CD4-positive, alpha-beta T cell treated with Interleukin-17A for 1 hour (primary cell): ENCODE measurements at regions not wholly inside any gene's neighbourhood (a gene's known extent, or its start where the extent isn't known, plus 50 kb on each side); places are given as distances from the start of the nearest gene placed in this dataset.
"Not testable (repeated sequence)": the region's sequence is repeated elsewhere in the genome, so short reads cannot be mapped to it uniquely, and the experiment has no call there.

Source experiments
- DNase-seq: peaks from one replicate; pipeline ENCODE4 v3.0.0-alpha.2; 2020

GRCh38 chr2:174697255-174697654, 67.0 kb downstream of the CHRNA1 start:
- DNase-seq, result peak; percentile 72

- DNase-seq, result no peak
Measured at GRCh38 chr2:174694920-174695319, 69.4 kb downstream of the CHRNA1 start.

GRCh38 chr2:174694196-174694878, 69.9 kb downstream of the CHRNA1 start:
- no peak for DNase-seq

GRCh38 chr2:174693344-174693743, 70.9 kb downstream of the CHRNA1 start:
- DNase-seq, result no peak

- DNase-seq, result no peak
Measured at GRCh38 chr2:174692256-174692919, 71.9 kb downstream of the CHRNA1 start.

GRCh38 chr2:174691201-174691779, 73.0 kb downstream of the CHRNA1 start:
- no peak for DNase-seq

GRCh38 chr2:174690026-174690425, 74.2 kb downstream of the CHRNA1 start:
- DNase-seq, result no peak

GRCh38 chr2:174688079-174688478, 76.2 kb downstream of the CHRNA1 start:
- peak; percentile 67 for DNase-seq

- DNase-seq, result no peak
Measured at GRCh38 chr2:174686430-174686829, 77.8 kb downstream of the CHRNA1 start.

- DNase-seq, result peak; percentile 41
Measured at GRCh38 chr2:174683392-174683759, 80.9 kb downstream of the CHRNA1 start.

- DNase-seq, result peak; percentile 68
Measured at GRCh38 chr2:174682578-174683391, 81.5 kb downstream of the CHRNA1 start.

- peak; percentile 51 for DNase-seq
Measured at GRCh38 chr2:174682007-174682577, 82.2 kb downstream of the CHRNA1 start.

- no peak for DNase-seq
Measured at GRCh38 chr2:174681099-174682006, 82.9 kb downstream of the CHRNA1 start.

- DNase-seq, result no peak
Measured at GRCh38 chr2:174680221-174680620, 82.6 kb upstream of the WIPF1 start.

GRCh38 chr2:174678395-174678794, 80.8 kb upstream of the WIPF1 start:
- peak; percentile 24 for DNase-seq

GRCh38 chr2:174675615-174676014, 78.0 kb upstream of the WIPF1 start:
- peak; percentile 47 for DNase-seq

- no peak for DNase-seq
Measured at GRCh38 chr2:174673876-174674275, 76.3 kb upstream of the WIPF1 start.

GRCh38 chr2:174673440-174673839, 75.8 kb upstream of the WIPF1 start:
- no peak for DNase-seq

- DNase-seq, result not testable (repeated sequence)
Measured at GRCh38 chr2:174671532-174671931, 73.9 kb upstream of the WIPF1 start.

GRCh38 chr2:174670446-174670845, 72.8 kb upstream of the WIPF1 start:
- DNase-seq, result no peak

GRCh38 chr2:174669336-174669735, 71.7 kb upstream of the WIPF1 start:
- no peak for DNase-seq

- DNase-seq, result no peak
Measured at GRCh38 chr2:174668075-174668474, 70.5 kb upstream of the WIPF1 start.
